Right renal cortex interstitium (tissue), 3 donors: ENCODE measurements at regions not wholly inside any gene's neighbourhood (a gene's known extent, or its start where the extent isn't known, plus 50 kb on each side); places are given as distances from the start of the nearest gene placed in this dataset.
"Not testable (repeated sequence)": the region's sequence is repeated elsewhere in the genome, so short reads cannot be mapped to it uniquely, and the experiment has no call there.

Source experiments
- DNase-seq, 3 donors: peaks; one replicate each; pipeline ENCODE4 v3.0.0-alpha.2; 2013; ENCODE audit warnings: low read depth in 3 of 3, low spot score in 2 of 3

DNA sequence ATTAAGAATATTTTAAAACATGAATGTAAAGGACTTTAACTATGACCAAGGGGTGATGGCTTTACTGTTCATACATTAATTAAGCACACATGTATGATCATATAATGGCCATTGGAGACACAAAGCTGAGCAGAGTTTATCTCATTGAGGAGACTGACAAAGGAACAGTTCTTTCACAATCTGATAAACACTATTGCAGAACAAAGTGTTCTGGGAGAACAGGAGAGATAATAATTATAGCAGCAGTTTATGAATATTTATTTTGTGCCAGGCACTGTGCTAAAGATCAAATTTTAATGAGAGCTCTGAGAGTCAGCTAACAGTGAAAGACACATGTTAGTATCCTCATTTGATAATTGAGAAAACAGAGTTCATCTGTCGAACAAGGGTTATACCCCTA, 242.4 kb upstream of the NR3C2 start:
- DNase-seq, result no peak

- no peak for DNase-seq
These were observed 238.7 kb upstream of the NR3C2 start for GRCh38 chr4:148680884-148681283.

- DNase-seq, result no peak
These were observed 234.1 kb upstream of the NR3C2 start for GRCh38 chr4:148676344-148676743.

DNA sequence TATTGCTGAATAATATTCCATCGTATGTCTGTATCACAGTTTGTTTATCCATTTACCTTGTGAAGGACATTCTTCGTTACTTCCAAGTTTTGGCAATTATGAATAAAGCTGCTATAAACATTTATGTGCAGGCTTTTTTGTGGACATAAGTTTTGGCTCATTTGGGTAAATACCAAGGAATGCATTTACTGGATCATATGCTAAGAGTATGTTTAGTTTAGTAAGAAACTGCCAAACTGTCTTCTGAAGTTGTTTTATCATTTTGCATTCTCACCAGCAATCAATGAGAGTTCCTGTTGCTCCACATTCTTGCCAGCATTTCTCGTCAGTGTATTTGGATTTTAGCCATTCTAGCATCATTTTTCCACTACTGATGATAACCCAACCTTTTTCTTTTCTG, 232.7 kb upstream of the NR3C2 start:
- no peak for DNase-seq

DNA sequence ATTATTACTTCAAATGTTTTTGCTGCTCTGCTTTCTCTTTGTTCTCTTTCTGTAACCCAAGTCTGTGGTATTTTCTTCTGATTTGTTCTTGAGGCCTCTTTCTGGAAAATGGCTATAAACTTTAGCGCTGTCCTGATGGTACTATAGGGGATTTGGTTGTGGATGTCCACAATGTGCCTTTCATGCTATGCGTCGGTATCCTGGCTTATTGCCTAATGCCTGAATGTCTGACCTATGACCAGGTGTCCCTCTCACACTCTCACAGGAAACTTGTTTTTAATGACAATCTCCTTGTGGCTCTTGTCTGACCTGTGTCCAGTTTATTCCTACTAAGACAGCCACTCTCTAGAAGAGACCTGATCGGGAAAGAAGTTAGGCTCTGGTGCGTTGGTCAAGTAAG, 222.4 kb upstream of the NR3C2 start:
- DNase-seq, result no peak

DNA sequence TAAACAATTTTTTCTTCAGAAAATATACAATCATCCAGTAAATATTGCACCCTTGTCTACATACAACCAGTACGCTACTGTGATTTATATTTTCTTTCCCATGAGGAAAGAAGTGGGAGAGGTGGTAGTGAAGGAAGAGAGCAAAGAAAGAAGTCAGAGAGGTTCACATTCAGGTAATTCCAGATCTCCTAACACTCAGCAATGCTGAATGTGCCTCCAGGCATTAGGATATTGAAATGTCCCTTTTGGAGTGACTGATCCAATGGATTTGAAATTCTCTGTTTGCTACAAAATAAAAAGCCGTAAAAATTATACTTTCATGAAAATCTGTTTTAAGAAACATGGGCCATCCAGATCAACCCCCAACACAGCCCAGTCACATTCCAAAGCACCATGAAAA, 211.9 kb upstream of the NR3C2 start:
- no peak for DNase-seq

- DNase-seq, result no peak
These were observed 211.5 kb upstream of the NR3C2 start for GRCh38 chr4:148653681-148654080.

- no peak for DNase-seq
These were observed 209.8 kb upstream of the NR3C2 start for GRCh38 chr4:148651991-148652390.

DNA sequence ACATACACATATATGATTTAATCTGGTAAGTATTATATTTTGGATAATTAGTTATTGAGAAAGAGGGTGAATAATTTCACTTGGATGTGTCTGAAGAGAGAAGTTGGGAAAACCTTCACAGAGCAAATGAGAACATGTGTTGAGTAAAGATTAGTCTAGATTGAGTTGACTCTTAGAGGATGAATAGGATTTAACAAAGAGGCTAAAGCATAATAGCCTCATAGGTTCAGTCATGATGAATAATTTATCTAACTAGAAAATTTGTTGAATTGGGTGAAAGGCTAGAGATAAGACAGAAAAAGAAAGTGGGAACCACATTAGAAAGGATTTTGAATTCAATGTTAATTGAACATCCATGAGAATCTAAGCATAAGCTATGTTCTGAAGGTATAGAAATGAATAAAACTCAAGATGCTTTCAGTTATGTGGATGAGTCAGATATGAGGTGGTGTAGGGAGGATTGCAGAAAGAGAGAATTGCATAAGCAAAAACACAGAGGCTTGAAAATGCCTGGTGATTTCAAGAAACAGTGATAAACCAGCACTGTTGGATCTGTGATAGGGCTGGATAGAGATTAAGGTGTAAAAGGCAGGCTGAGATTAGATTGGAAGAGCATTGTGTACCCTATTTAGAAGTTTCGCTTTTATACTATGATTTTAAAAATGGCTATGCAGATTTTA, 207.6 kb upstream of the NR3C2 start:
- DNase-seq, result no peak

DNA sequence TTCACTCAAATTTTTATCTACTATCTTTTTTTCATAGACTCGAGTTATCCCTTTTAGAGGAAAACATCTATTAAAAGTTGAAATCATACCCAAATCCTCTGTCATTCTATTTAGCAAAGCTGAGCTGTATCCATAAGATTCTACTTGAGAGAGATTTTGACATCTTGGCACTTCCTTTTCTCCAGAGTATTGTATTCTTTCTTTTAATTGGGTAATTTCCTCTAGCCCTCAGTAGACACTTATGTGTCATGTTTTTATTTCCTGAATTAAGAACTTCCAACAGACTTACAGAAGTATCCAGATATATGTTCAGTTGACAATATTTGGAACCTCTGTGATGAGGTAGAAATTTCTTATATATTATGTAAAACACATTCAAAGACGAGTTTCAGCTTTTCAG, 201.6 kb upstream of the NR3C2 start:
- no peak for DNase-seq

- no peak for DNase-seq
These were observed 200.7 kb upstream of the NR3C2 start for GRCh38 chr4:148642907-148643306.

- not testable (repeated sequence) for DNase-seq
These were observed 195.9 kb upstream of the NR3C2 start for GRCh38 chr4:148638079-148638478.

DNA sequence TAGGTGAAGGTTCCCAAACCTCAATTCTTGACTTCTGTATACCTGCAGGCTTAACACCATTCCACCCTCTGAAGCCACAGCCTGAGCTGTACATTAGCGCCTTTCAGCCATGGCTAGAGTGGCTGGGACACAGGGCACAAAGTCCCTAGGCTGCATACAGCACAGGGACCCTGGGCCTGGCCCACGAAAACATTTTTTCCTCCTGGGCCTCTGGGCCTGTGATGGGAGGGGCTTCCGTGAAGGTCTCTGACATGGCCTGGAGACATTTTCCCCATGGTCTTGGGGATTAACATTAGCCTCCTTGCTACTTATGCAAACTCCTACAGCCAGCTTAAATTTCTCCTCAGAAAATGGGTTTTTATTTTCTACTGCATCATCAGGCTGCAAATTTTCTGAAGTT, 195.2 kb upstream of the NR3C2 start:
- DNase-seq, result not testable (repeated sequence)

DNA sequence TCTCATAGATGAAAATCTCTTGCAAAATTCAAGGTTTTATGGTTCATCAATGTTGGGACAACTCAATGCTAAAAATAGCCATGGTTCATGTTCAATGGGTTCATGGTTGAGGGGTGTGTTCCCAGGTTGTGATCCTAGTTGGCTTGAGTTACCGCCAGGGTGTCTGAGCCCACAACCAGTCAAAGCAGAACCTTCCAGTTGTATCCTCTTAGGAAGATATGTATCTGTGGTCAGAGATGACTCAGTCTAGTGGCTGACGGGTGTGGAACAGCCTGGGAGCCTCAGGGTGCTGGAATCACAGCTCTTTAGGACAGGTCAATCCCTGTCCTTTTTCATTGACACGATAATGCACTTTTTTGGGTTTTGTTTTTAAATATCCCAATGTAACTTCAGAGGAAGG, 192.3 kb upstream of the NR3C2 start:
- no peak for DNase-seq

DNA sequence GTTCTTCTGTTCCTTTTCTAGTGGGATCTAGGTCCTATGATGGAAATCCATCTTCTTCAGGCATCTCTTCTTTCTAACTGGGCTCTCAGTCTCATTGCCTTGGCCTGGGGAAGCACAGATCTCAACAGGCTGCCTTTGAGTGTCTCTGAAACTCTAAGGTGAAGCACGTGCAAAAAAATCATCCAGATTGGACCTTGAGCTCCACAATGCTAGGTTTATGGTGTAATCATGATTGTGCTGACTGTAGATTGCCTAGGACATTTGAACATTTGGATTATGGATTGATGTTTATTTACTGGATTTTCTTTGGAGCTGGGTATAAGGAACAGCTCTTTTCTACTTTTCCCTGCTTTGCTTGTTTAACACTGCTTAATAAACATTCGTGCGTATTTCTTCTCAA, 191.5 kb upstream of the NR3C2 start:
- no peak for DNase-seq

DNA sequence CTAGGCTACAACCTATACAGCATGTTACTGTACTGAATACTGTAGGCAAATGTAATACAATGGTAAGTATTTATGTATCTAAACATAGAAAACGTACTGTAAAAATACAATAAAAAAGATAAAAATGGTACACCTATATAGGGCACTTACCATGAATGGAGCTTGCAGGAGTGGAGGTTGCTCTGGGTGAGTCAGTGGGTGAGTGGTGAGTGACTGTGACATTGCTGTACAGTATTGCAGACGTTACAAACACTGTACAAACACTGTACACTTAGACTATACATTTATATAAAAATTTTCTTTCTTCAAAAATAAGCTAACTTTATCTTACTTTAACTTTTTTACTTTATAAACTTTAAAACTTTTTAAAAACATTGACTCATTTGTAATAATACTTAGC, 190.3 kb upstream of the NR3C2 start:
- no peak for DNase-seq

DNA sequence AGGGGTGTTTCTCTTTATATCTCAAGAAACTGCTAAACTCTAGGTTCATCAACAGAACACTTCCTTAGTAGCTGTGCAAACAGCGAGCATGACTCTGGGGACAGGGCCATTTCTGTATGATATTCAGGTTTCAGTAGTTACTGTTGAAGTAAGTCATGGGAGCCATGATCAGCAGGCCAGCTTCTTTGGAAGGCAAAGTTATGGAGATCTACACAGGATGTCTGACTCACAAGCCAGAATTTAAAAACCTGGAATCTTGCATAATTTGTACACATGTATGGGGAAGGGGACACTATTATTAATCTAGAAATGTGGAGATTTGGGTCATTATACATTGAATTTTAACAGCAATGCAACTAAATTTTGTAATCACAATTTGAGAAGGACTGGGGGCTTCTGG, 187.8 kb upstream of the NR3C2 start:
- no peak for DNase-seq

- no peak for DNase-seq
These were observed 176.6 kb upstream of the NR3C2 start for GRCh38 chr4:148618856-148619255.

DNA sequence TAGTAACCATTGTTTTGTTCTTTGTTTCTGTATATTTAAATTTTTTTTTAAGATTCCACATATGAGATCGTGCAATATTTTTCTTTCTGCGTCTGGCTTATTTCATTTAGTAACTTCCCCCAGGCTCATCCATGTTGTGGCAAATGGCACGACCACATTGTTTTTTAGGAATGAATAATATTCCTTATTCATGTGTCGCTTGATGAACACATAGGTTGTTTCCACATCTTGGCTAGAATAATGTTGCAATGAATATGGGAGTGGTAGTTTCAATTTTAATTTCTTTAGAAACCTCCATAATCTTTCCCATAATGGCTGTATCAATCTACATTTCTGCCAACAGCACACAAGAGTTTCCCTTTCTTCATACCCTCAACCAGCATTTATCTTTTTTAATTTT, 166.8 kb upstream of the NR3C2 start:
- DNase-seq, result no peak

GRCh38 chr4:148598418-148599207, 156.4 kb upstream of the NR3C2 start:
- not testable (repeated sequence) for DNase-seq

GRCh38 chr4:148589182-148589581, 147.0 kb upstream of the NR3C2 start:
- no peak for DNase-seq

GRCh38 chr4:148575577-148575976, 133.4 kb upstream of the NR3C2 start:
- no peak for DNase-seq
